ENCODE measurements at regions not wholly inside any gene's neighbourhood (a gene's known extent, or its start where the extent isn't known, plus 50 kb on each side); places are given as distances from the start of the nearest gene placed in this dataset.
"Not testable (repeated sequence)": the region's sequence is repeated elsewhere in the genome, so short reads cannot be mapped to it uniquely, and the experiment has no call there.

- TF ChIP-seq CTCF, POLR2A, EP300, POLR2AphosphoS5 (IDR thresholded peaks at IDR 0.05): not testable (repeated sequence)
These were observed 215.5 kb downstream of the LRIG3 start for GRCh38 chr12:58704770-58705169.

Measured in gastroesophageal sphincter (tissue), 3 donors.